IPS-11a (cell line): ENCODE measurements at regions not wholly inside any gene's neighbourhood (a gene's known extent, or its start where the extent isn't known, plus 50 kb on each side); places are given as distances from the start of the nearest gene placed in this dataset.

ENCODE experiments used
- H3K4me3 ChIP-seq: one replicate; pipeline ENCODE4 v1.5.1; 2013; ENCODE audit warnings: low read depth, low read length, control low read depth

- no peak overlapping the region for H3K4me3 ChIP-seq
These were observed 128.3 kb downstream of the AACS start for GRCh38 chr12:125193376-125194152.

GRCh38 chr12:125194163-125194773, 129.0 kb downstream of the AACS start:
- no peak overlapping the region for H3K4me3 ChIP-seq

GRCh38 chr12:125194987-125195386, 129.8 kb downstream of the AACS start:
- H3K4me3 ChIP-seq = no peak overlapping the region

- no peak overlapping the region for H3K4me3 ChIP-seq
These were observed 132.1 kb downstream of the AACS start for GRCh38 chr12:125197326-125197725.

GRCh38 chr12:125198652-125199051, 133.4 kb downstream of the AACS start:
- H3K4me3 ChIP-seq = no peak overlapping the region

GRCh38 chr12:125201090-125201489, 135.9 kb downstream of the AACS start:
- H3K4me3 ChIP-seq = no peak overlapping the region

- no peak overlapping the region for H3K4me3 ChIP-seq
These were observed 136.7 kb downstream of the AACS start for GRCh38 chr12:125201940-125202339.

GRCh38 chr12:125202421-125202820, 137.2 kb downstream of the AACS start:
- no peak overlapping the region for H3K4me3 ChIP-seq

- no peak overlapping the region for H3K4me3 ChIP-seq
These were observed 138.0 kb downstream of the AACS start for GRCh38 chr12:125203145-125203765.

- H3K4me3 ChIP-seq = no peak overlapping the region
These were observed 140.2 kb downstream of the AACS start for GRCh38 chr12:125205386-125205785.

GRCh38 chr12:125206711-125207110, 141.5 kb downstream of the AACS start:
- no peak overlapping the region for H3K4me3 ChIP-seq

- H3K4me3 ChIP-seq = no peak overlapping the region
These were observed 143.1 kb downstream of the AACS start for GRCh38 chr12:125208334-125208733.

GRCh38 chr12:125208942-125209341, 143.7 kb downstream of the AACS start:
- no peak overlapping the region for H3K4me3 ChIP-seq

- H3K4me3 ChIP-seq = no peak overlapping the region
These were observed 145.0 kb downstream of the AACS start for GRCh38 chr12:125210104-125210755.

GRCh38 chr12:125211464-125211863, 146.2 kb downstream of the AACS start:
- no peak overlapping the region for H3K4me3 ChIP-seq

GRCh38 chr12:125214289-125214688, 149.1 kb downstream of the AACS start:
- H3K4me3 ChIP-seq = no peak overlapping the region

- no peak overlapping the region for H3K4me3 ChIP-seq
These were observed 151.5 kb downstream of the AACS start for GRCh38 chr12:125216756-125217155.

- no peak overlapping the region for H3K4me3 ChIP-seq
These were observed 152.1 kb downstream of the AACS start for GRCh38 chr12:125217308-125217707.

GRCh38 chr12:125218952-125219351, 153.7 kb downstream of the AACS start:
- no peak overlapping the region for H3K4me3 ChIP-seq

GRCh38 chr12:125220404-125221273, 155.4 kb downstream of the AACS start:
- H3K4me3 ChIP-seq = no peak overlapping the region

GRCh38 chr12:125221602-125222001, 156.4 kb downstream of the AACS start:
- no peak overlapping the region for H3K4me3 ChIP-seq
